Naive thymus-derived CD8-positive, alpha-beta T cell (primary cell): ENCODE measurements at regions not wholly inside any gene's neighbourhood (a gene's known extent, or its start where the extent isn't known, plus 50 kb on each side); places are given as distances from the start of the nearest gene placed in this dataset.

Experiments
- ATAC-seq, 2 donors: fragments of 150-1000 bp; cut with Tn5 transposase in 1 of 2; sonication (Bioruptor Pico), chemical (Tn5 transposase) in 1 of 2; 1 replicate in 1 of 2; 2 replicates in 1 of 2; pipeline ENCODE4 v1.10.0; 2021; ENCODE audit warnings: mild to moderate bottlenecking in 2 of 2, moderate library complexity in 2 of 2
- POLR2A ChIA-PET: fragments of 350-600 bp; sonication (Branson Sonifier 250); formaldehyde crosslinking; loops from one replicate; lab custom pipeline; 2021; ENCODE audit warnings: antibody characterized with exemption; lab: Charles Lee
- DNase-seq, 10 donors: peaks; one replicate each; pipeline versions ENCODE4 v3.0.0 to v3.0.0-alpha.2; 2020 to 2022
- H3K27ac Mint-ChIP-seq, 10 donors: one replicate each; pipeline ENCODE4 v1.8.0; 2020 to 2022; ENCODE audit warnings: mild to moderate bottlenecking in 10 of 10, mixed read lengths in 10 of 10, moderate library complexity in 4 of 10, inconsistent platforms in 1 of 10
- H3K27me3 Mint-ChIP-seq, 5 donors: one replicate each; pipeline ENCODE4 v1.8.0; 2021 to 2022; ENCODE audit warnings: mixed read lengths in 5 of 5
- H3K36me3 Mint-ChIP-seq, 3 donors: one replicate each; pipeline ENCODE4 v1.8.0; 2020 to 2022; ENCODE audit warnings: mixed read lengths in 3 of 3, mild to moderate bottlenecking in 2 of 3, inconsistent platforms in 1 of 3
- H3K4me1 Mint-ChIP-seq, 4 donors: one replicate each; pipeline ENCODE4 v1.8.0; 2021 to 2022; ENCODE audit warnings: mixed read lengths in 4 of 4
- H3K4me3 Mint-ChIP-seq, 10 donors: one replicate each; pipeline ENCODE4 v1.8.0; 2020 to 2022; ENCODE audit warnings: mild to moderate bottlenecking in 10 of 10, mixed read lengths in 10 of 10, moderate library complexity in 6 of 10, inconsistent platforms in 1 of 10
- H3K9me3 Mint-ChIP-seq, 9 donors: one replicate each; pipeline ENCODE4 v1.8.0; 2020 to 2022; ENCODE audit warnings: mixed read lengths in 9 of 9, mild to moderate bottlenecking in 3 of 9, inconsistent platforms in 1 of 9, moderate library complexity in 1 of 9

DNA sequence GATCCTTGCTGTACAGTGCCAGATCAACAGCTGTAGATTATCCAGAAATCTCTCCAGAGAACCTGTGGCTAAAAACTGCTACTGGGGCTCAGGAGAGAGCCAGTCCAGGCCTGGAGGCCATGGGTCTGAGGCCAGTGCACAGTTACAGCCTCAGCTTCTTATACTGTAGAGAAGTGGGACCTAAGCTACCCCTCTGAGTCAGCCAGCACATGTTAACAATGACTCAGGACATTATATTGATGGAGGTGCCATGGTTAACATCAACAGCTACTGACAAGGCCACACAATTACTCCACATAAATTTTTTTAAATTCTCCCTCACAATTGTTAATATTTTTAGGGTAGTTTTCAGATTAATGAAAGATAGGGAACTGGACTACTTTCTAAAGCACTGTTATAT lies 138.5 kb downstream of the RBM26 start:
- Mint-ChIP-seq H3K27ac (no peak overlapping the region), H3K36me3 (peaks cover 0 to 2% (median 0%) of the 10 kb centered on the region in 3 donors), H3K4me1 (no peaks in the 10 kb centered on the region), H3K9me3 (peaks cover 2 to 9% (median 4%) of the 10 kb centered on the region in 9 donors), H3K27me3 (peaks cover 0 to 6% (median 0%) of the 10 kb centered on the region in 5 donors), H3K4me3 (no peak overlapping the region)
- DNase-seq (no peak), ATAC-seq (no peak)
- POLR2A ChIA-PET = no interaction called here

DNA sequence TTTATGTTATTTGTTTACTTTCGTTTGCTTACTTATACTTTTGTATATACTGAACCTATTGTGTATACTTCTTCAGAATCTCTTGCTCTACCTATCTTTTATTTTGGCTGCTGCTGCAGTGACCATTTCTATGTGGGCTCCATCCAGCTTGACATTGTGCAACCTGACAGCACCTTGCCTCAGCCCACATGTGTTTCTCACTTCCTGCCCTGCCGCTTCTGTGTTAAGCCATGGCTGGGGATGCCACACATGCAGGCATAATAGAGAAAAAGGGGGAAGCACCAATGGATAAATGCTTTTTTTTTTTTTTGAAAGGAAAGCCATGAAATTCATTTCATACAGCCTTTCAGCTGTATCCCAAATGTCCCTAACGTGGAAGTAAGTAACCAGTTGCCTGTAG lies 147.6 kb downstream of the RBM26 start:
- no peak for ATAC-seq
- POLR2A ChIA-PET = no interaction called here
- Mint-ChIP-seq H3K36me3 (no peaks in the 10 kb centered on the region), H3K4me1 (no peaks in the 10 kb centered on the region), H3K4me3 (no peak overlapping the region), H3K9me3 (no peaks in the 10 kb centered on the region), H3K27me3 (peaks cover 2 to 15% (median 3%) of the 10 kb centered on the region in 5 donors), H3K27ac (no peak overlapping the region)
- no peak for DNase-seq

DNA sequence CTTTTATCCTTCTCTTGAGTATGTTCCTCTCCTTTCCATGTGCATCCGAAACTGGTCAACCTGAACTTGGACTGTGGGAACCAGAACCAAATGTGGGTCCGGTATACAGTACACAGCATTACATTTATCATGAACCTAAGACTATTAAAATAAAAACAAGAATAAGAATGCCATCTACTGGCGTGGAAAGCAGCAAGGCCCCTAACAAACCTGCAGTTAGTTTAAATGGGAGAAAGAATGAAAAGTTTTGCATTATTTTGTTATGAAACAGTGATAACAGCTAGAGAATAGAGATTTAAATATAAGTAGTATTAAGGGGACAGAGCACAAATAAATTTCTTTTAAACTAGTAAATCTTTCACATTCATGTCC lies 159.5 kb downstream of the RBM26 start:
- Mint-ChIP-seq H3K36me3 (no peaks in the 10 kb centered on the region), H3K4me3 (no peak overlapping the region), H3K27ac (no peak overlapping the region), H3K4me1 (no peaks in the 10 kb centered on the region), H3K9me3 (peaks cover 0 to 1% (median 0%) of the 10 kb centered on the region in 9 donors), H3K27me3 (peaks cover 0 to 10% (median 5%) of the 10 kb centered on the region in 5 donors)
- ATAC-seq = no peak
- no peak for DNase-seq
- POLR2A ChIA-PET = no interaction called here

DNA sequence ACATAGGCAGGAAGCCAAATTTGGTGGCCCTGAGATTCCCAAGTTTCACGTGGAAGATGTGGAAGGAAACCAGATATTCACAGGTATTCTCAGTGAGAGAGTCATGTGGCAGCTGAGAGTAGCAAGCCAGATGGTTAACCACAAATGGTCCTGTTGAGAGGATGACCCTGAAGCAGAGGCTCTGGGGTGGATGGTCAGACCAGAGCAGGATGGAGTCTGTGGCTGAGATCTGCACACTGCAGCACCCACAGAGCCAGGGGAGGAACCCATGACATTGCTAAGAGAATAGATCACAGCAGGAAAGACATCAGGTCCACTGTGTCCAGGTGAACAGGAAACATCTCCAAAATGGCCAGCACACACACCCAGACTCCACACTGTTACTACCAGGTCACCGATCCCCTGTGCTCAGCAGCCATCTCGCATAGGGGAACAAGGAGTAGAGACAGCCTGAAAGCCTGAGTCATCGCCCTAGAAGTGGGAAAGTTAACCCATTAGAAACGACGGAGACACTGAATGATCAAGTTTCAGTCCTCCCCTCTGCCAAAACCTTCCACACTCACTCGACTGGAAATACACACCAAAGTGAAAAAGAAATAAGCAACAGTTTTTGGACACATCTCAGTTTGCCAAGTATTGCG lies 160.0 kb downstream of the RBM26 start:
- H3K27ac Mint-ChIP-seq = no peak overlapping the region
- H3K36me3 Mint-ChIP-seq = no peaks in the 10 kb centered on the region
- DNase-seq (no peak), ATAC-seq (no peak)
- POLR2A ChIA-PET = no interaction called here
- no peaks in the 10 kb centered on the region for H3K4me1 Mint-ChIP-seq
- peaks cover 0 to 1% (median 0%) of the 10 kb centered on the region in 9 donors for H3K9me3 Mint-ChIP-seq
- peaks cover 1 to 11% (median 6%) of the 10 kb centered on the region in 5 donors for H3K27me3 Mint-ChIP-seq
- H3K4me3 Mint-ChIP-seq = no peak overlapping the region

DNA sequence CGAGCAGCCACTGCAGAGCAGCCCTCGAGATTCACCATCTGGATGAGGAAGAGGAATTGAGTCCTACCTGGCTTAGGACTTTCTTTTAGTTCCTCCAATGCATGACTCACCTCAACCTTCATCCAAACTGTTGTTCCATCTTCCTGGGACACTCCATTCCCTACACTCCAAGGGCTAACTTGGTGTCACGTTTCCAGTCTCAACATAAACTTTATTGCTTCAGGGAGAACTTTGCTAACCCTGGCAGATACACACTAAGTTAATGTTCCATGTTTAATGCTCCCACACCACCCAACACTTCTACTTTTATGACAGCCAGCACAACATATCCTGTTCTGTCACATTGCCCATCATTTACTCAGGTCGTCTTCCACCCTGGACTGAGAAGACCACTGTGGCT lies 164.4 kb downstream of the RBM26 start:
- DNase-seq = no peak
- no peak for ATAC-seq
- POLR2A ChIA-PET = no interaction called here
- H3K4me3 Mint-ChIP-seq = no peak overlapping the region
- H3K9me3 Mint-ChIP-seq = peaks cover 0 to 2% (median 0%) of the 10 kb centered on the region in 9 donors
- peaks cover 6 to 15% (median 10%) of the 10 kb centered on the region in 5 donors for H3K27me3 Mint-ChIP-seq
- H3K27ac Mint-ChIP-seq = no peak overlapping the region
- no peaks in the 10 kb centered on the region for H3K36me3 Mint-ChIP-seq
- no peaks in the 10 kb centered on the region for H3K4me1 Mint-ChIP-seq

DNA sequence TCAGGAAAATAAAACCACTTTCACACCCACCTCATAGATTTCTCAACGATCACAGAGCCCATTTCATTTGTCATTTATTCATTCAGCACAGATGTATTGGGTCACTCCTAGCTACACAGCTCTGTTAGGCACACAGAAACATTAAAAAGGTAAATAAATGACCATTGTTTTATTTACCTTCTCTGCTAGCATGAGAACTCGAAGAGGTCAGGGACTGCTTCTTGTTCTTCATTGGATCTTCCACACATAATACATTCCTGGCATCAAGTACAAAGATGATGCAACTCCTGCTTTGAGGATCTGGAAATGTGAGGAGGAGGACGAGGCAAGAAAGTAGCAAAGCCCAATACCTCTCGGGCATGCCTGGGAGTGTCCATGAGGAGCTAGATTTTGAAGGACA lies 168.1 kb downstream of the RBM26 start:
- POLR2A ChIA-PET = no interaction called here
- H3K9me3 Mint-ChIP-seq = peaks cover 0 to 6% (median 2%) of the 10 kb centered on the region in 9 donors

DNA sequence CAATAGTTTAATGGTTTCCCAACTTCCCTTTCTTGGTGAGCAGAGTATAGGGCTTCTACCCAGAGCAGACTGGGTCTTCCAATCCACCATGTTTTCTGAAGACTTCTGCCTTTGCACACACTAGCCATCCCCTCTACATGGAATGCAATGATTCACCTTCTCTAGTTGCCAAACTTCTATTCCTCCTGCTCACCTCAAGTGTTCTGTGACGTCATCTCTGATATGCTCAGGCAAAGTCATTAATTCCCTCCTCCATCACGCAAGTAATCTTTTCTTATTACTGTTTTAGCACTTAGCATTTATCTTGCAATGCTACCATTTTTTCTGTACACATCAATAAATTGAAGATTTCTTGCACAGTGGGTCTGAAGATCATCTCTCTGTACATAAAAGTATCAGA lies 174.2 kb downstream of the RBM26 start:
- peaks cover 0 to 7% (median 4%) of the 10 kb centered on the region in 5 donors for H3K27me3 Mint-ChIP-seq
- H3K27ac Mint-ChIP-seq = no peak overlapping the region

More for the DNA sequence above, 168.1 kb downstream of the RBM26 start:
- H3K36me3 Mint-ChIP-seq = no peaks in the 10 kb centered on the region
- no peak overlapping the region for H3K4me3 Mint-ChIP-seq
- ATAC-seq = no peak
- H3K4me1 Mint-ChIP-seq = no peaks in the 10 kb centered on the region
- H3K27me3 Mint-ChIP-seq = peaks cover 7 to 15% (median 10%) of the 10 kb centered on the region in 5 donors
- no peak for DNase-seq
- H3K27ac Mint-ChIP-seq = no peak overlapping the region

DNA sequence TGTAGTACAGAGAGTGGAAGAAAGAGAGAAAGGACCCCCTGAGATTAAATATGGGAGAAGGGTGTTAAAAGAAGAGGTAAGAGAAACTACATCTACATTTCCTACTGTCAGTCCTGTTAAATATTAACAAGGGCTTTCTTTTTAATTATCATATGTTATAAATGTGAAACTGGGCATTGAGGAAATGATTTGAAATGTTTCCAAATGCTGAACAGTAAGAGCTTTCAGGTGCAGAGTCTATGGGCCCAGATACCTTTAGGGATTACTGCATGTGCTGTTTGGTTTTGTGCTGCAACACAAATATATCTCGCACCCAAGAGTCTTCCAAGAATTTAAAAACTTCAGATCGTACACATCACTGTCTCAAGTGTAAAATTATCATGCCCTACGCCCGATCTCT lies 176.3 kb downstream of the RBM26 start:
- Mint-ChIP-seq H3K36me3 (no peaks in the 10 kb centered on the region), H3K9me3 (peaks cover 0 to 2% (median 0%) of the 10 kb centered on the region in 9 donors), H3K4me1 (no peaks in the 10 kb centered on the region), H3K27ac (no peak overlapping the region), H3K4me3 (no peak overlapping the region), H3K27me3 (peaks cover 0 to 4% (median under 1%) of the 10 kb centered on the region in 5 donors)
- DNase-seq (no peak), ATAC-seq (no peak)
- POLR2A ChIA-PET = no interaction called here

More for the DNA sequence above, 174.2 kb downstream of the RBM26 start:
- H3K4me3 Mint-ChIP-seq = no peak overlapping the region
- peaks cover 0 to 6% (median 0%) of the 10 kb centered on the region in 9 donors for H3K9me3 Mint-ChIP-seq
- DNase-seq = no peak
- no peaks in the 10 kb centered on the region for H3K36me3 Mint-ChIP-seq
- POLR2A ChIA-PET = no interaction called here
- ATAC-seq = no peak
- no peaks in the 10 kb centered on the region for H3K4me1 Mint-ChIP-seq

DNA sequence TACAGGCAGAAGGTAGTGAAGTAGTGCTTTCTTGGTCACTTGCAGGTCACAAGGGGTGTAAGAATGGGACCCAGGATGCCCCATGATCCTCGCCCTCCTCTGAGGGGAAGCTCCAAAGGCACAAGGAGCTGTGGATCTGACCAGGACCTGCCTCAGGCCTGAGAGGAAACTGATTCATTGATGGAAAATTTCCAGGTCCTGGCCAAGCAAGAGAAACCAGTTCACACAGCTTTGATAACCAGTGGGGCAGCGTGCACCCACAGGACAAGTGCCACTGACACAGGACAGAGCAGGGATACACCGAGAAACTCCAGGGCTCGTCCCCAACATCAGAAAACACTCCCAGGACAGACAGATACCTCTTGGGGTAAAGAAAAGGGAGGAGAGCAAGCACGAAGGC lies 177.1 kb downstream of the RBM26 start:
- no peak overlapping the region for H3K27ac Mint-ChIP-seq
- DNase-seq = no peak
- H3K9me3 Mint-ChIP-seq = no peaks in the 10 kb centered on the region
- H3K4me3 Mint-ChIP-seq = no peak overlapping the region
- H3K27me3 Mint-ChIP-seq = peaks cover 2 to 6% (median 3%) of the 10 kb centered on the region in 5 donors
- H3K36me3 Mint-ChIP-seq = no peaks in the 10 kb centered on the region
- no peaks in the 10 kb centered on the region for H3K4me1 Mint-ChIP-seq
- POLR2A ChIA-PET = no interaction called here
- ATAC-seq = no peak

DNA sequence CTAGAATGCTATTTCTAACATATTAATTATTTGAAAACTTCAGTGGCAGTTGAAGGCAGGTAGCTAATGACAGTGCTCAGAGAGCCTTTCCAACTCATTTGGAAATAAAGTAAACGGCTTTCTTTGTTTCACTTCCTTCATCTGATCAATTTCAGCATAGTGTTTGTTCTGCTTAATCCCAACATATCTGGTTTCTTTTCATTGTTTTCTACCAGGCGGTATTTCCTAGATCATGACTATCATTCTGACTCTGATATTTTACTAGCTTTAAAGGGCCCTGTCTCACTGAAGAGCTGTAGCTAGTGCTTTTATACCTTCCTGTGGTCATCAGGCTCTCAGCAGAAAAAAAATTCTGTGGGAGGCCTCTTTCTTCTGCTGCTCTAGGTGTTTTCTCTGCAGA lies 178.6 kb downstream of the RBM26 start:
- H3K9me3 Mint-ChIP-seq = no peaks in the 10 kb centered on the region
- no peak for DNase-seq
- H3K36me3 Mint-ChIP-seq = no peaks in the 10 kb centered on the region
- no peak overlapping the region for H3K4me3 Mint-ChIP-seq
- ATAC-seq = no peak
- POLR2A ChIA-PET = interaction anchor here (1.2 kb wide), 1 partner anchor 14 kb away, joined by 3 read pairs; no protein-coding TSS in a partner anchor
- no peaks in the 10 kb centered on the region for H3K4me1 Mint-ChIP-seq
- peaks cover 5 to 21% (median 9%) of the 10 kb centered on the region in 5 donors for H3K27me3 Mint-ChIP-seq
- no peak overlapping the region for H3K27ac Mint-ChIP-seq

DNA sequence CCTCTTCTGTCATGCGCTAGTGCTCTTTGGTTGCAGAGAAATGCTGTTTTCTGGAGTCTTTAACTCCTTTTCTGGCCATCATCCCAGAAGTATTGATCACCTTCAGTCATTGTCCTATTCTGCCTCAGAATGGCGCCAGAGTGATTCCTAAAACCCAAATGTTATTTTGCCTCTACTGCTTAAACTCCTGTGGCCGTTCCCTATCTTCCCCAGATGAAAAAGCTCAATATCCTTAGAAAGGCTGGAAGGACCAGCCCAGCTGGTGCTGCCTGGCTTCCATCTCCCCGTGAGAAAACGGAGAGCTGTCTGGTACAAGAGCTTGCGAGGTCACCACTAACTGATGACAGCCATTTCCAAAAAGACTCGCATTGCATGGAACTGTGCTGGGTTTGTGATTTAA lies 179.1 kb downstream of the RBM26 start:
- no peak for ATAC-seq

DNA sequence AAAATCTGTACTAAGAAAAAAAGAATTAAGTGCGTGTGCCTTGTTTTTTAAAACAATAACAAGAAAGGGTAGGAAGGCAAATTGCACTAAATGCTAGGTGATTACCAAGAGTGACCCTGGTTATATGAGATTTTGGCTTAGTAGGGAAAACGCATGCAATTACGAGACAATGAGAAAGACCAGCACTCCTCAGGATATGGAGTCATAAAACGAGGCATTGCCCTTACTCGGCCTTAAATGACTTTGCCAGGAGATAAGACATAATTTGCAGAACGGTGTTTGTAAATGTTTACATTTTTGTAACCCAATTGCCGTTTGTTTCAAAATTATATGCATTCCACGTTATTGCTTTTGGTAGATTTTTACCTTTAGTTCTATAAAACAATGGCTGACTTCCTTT lies 179.8 kb downstream of the RBM26 start:
- no peak overlapping the region for H3K4me3 Mint-ChIP-seq
- H3K27ac Mint-ChIP-seq = no peak overlapping the region
- no peaks in the 10 kb centered on the region for H3K4me1 Mint-ChIP-seq
- ATAC-seq (no peak), DNase-seq (no peak)
- H3K36me3 Mint-ChIP-seq = no peaks in the 10 kb centered on the region
- POLR2A ChIA-PET = no interaction called here
- no peaks in the 10 kb centered on the region for H3K9me3 Mint-ChIP-seq
- peaks cover 5 to 25% (median 9%) of the 10 kb centered on the region in 5 donors for H3K27me3 Mint-ChIP-seq

More for the DNA sequence above, 179.1 kb downstream of the RBM26 start:
- Mint-ChIP-seq H3K4me1 (no peaks in the 10 kb centered on the region), H3K27me3 (peaks cover 5 to 25% (median 9%) of the 10 kb centered on the region in 5 donors), H3K36me3 (no peaks in the 10 kb centered on the region), H3K9me3 (no peaks in the 10 kb centered on the region), H3K4me3 (no peak overlapping the region), H3K27ac (no peak overlapping the region)
- POLR2A ChIA-PET = interaction anchor here (1.2 kb wide), 1 partner anchor 14 kb away, joined by 3 read pairs; no protein-coding TSS in a partner anchor
- DNase-seq = no peak

DNA sequence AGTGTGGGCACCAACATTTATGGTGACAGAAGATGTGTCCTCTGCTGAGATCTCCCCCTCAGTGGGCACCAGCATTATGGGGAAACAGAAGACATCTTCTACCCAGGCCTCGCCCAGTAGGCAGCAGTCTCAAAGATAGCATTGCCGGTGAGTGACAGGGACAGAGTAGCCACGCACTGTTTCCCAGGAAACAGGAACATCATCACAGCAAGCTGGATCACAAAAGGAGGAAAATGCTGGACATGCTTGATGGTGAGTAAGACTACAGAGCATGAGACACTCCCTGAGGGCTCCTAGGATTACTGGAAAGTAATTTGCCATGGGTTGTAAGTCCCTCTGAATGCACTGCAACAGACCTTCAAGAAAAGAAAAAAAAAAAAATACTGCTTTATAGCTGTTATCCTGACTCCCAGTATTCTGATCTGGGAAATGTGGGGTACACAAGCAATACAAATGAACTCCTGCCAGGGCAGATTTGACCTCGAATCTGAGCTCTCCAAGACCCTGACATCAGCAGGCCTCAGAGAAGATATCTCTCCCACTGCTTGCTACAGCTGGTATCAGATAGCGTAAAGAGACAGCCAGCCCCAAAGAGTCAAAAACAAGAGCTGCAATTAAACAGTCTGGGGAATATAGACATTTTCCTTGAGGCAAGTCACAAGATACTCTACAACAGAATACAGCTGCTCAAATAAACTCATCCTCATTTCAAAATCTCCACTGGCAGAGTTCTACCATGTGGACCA lies 180.4 kb downstream of the RBM26 start:
- H3K36me3 Mint-ChIP-seq = no peaks in the 10 kb centered on the region
- H3K4me3 Mint-ChIP-seq = no peak overlapping the region
- no peaks in the 10 kb centered on the region for H3K4me1 Mint-ChIP-seq
- no peaks in the 10 kb centered on the region for H3K9me3 Mint-ChIP-seq
- ATAC-seq = no peak
- POLR2A ChIA-PET = no interaction called here
- no peak for DNase-seq
- no peak overlapping the region for H3K27ac Mint-ChIP-seq
- peaks cover 5 to 25% (median 9%) of the 10 kb centered on the region in 5 donors for H3K27me3 Mint-ChIP-seq
